Colonic mucosa (tissue), 4 donors: ENCODE measurements at regions not wholly inside any gene's neighbourhood (a gene's known extent, or its start where the extent isn't known, plus 50 kb on each side); places are given as distances from the start of the nearest gene placed in this dataset.

Source experiments
- DNase-seq: peaks from one replicate; pipeline ENCODE4 v3.0.0-alpha.2; 2020
- H3K27ac ChIP-seq: fragments of 200-600 bp; one replicate; pipeline ENCODE4 v1.8.0; 2021
- H3K27me3 ChIP-seq: fragments of 200-600 bp; one replicate; pipeline ENCODE4 v1.8.0; 2021
- H3K36me3 ChIP-seq: fragments of 200-600 bp; one replicate; pipeline ENCODE4 v1.8.0; 2021
- H3K4me1 ChIP-seq: fragments of 200-600 bp; one replicate; pipeline ENCODE4 v1.8.0; 2021; ENCODE audit warnings: mild to moderate bottlenecking
- H3K4me3 ChIP-seq: fragments of 200-600 bp; one replicate; pipeline ENCODE4 v1.8.0; 2021
- H3K9ac ChIP-seq, 2 donors: one replicate each; pipeline ENCODE4 v1.7.0; 2013; ENCODE audit warnings: control low read depth in 2 of 2, low read depth in 2 of 2, low read length in 2 of 2
- H3K9me3 ChIP-seq: fragments of 200-600 bp; one replicate; pipeline ENCODE4 v1.8.0; 2021
- CTCF ChIP-seq: fragments of 200-600 bp; IDR thresholded peaks from one replicate; pipeline ENCODE4 v1.8.0; 2022; ENCODE audit warnings: antibody characterized with exemption, mild to moderate bottlenecking
- intact Hi-C: fragments of 100-400 bp; cut with DNase I; formaldehyde crosslinking; loops from one replicate; pipeline ENCODE4 v1.14.1; 2022
- donor health status: healthy.
- donor health status: DM: no; HTN: no; CAD: no.
- donor health status: DM: no; HTN: no; CAD: no.

GRCh38 chr11:31871310-31872075, 60.4 kb upstream of the PAX6 start:
- Histone ChIP-seq H3K27ac (no peak overlapping the region), H3K9ac (no peak overlapping the region), H3K4me3 (no peak overlapping the region), H3K27me3 (peaks cover 3% of the 10 kb centered on the region), H3K4me1 (no peaks in the 10 kb centered on the region), H3K9me3 (no peaks in the 10 kb centered on the region), H3K36me3 (no peaks in the 10 kb centered on the region)
- intact Hi-C loops = loop anchor here (5.0 to 10.0 kb wide), 3 partner anchors 229 to 627 kb away; no protein-coding TSS in a partner anchor
- no peak for TF ChIP-seq CTCF
- no peak for DNase-seq

GRCh38 chr11:31870609-31871309, 59.6 kb upstream of the PAX6 start:
- no peaks in the 10 kb centered on the region for H3K4me1 ChIP-seq
- H3K27me3 ChIP-seq = peaks cover 3% of the 10 kb centered on the region
- intact Hi-C loops = loop anchor here (5.0 to 10.0 kb wide), 3 partner anchors 228 to 626 kb away; no protein-coding TSS in a partner anchor
- no peaks in the 10 kb centered on the region for H3K9me3 ChIP-seq
- peak; percentile 36 for TF ChIP-seq CTCF
- no peak overlapping the region for H3K27ac ChIP-seq
- H3K9ac ChIP-seq = no peak overlapping the region
- H3K36me3 ChIP-seq = no peaks in the 10 kb centered on the region
- H3K4me3 ChIP-seq = no peak overlapping the region
- peak; percentile 37 for DNase-seq

- Histone ChIP-seq H3K4me3 (no peak overlapping the region), H3K27me3 (peaks cover 3% of the 10 kb centered on the region), H3K4me1 (no peaks in the 10 kb centered on the region), H3K27ac (no peak overlapping the region), H3K9me3 (no peaks in the 10 kb centered on the region), H3K36me3 (no peaks in the 10 kb centered on the region), H3K9ac (no peak overlapping the region)
- intact Hi-C loops = loop anchor here (5.0 to 10.0 kb wide), 3 partner anchors 228 to 625 kb away; no protein-coding TSS in a partner anchor
- DNase-seq = no peak
- TF ChIP-seq CTCF = no peak
These were observed 58.9 kb upstream of the PAX6 start for GRCh38 chr11:31869986-31870385.

- Histone ChIP-seq H3K4me3 (no peak overlapping the region), H3K4me1 (no peaks in the 10 kb centered on the region), H3K27me3 (peaks cover 1% of the 10 kb centered on the region), H3K9ac (no peak overlapping the region), H3K36me3 (no peaks in the 10 kb centered on the region), H3K9me3 (no peaks in the 10 kb centered on the region), H3K27ac (no peak overlapping the region)
- intact Hi-C loops = no loop called here
- TF ChIP-seq CTCF = no peak
- no peak for DNase-seq
These were observed 54.6 kb upstream of the PAX6 start for GRCh38 chr11:31865606-31866300.

GRCh38 chr11:31863170-31863832, 52.2 kb upstream of the PAX6 start:
- no peaks in the 10 kb centered on the region for H3K36me3 ChIP-seq
- DNase-seq = no peak
- H3K4me3 ChIP-seq = no peak overlapping the region
- no peak for TF ChIP-seq CTCF
- no peak overlapping the region for H3K9ac ChIP-seq
- no peaks in the 10 kb centered on the region for H3K4me1 ChIP-seq
- intact Hi-C loops = no loop called here
- H3K27ac ChIP-seq = no peak overlapping the region
- no peaks in the 10 kb centered on the region for H3K9me3 ChIP-seq
- H3K27me3 ChIP-seq = no peaks in the 10 kb centered on the region
